Glutamatergic neuron (in vitro differentiated cells): ENCODE measurements at regions not wholly inside any gene's neighbourhood (a gene's known extent, or its start where the extent isn't known, plus 50 kb on each side); places are given as distances from the start of the nearest gene placed in this dataset.

ENCODE experiments used
- DNase-seq: peaks from one replicate; pipeline ENCODE4 v3.0.0; 2022
- H3K27ac Mint-ChIP-seq: one replicate; pipeline ENCODE4 v1.8.0; 2020; ENCODE audit warnings: mild to moderate bottlenecking, mixed read lengths, inconsistent platforms; ENCODE audit not compliant: unreplicated experiment
- H3K27me3 Mint-ChIP-seq: one replicate; pipeline ENCODE4 v1.8.0; 2020; ENCODE audit warnings: mild to moderate bottlenecking, moderate library complexity, mixed read lengths, inconsistent platforms; ENCODE audit not compliant: unreplicated experiment
- H3K36me3 Mint-ChIP-seq: one replicate; pipeline ENCODE4 v1.8.0; 2020; ENCODE audit warnings: mild to moderate bottlenecking, mixed read lengths, inconsistent platforms; ENCODE audit not compliant: unreplicated experiment
- H3K4me1 Mint-ChIP-seq: one replicate; pipeline ENCODE4 v1.8.0; 2020; ENCODE audit warnings: mild to moderate bottlenecking, low read depth, mixed read lengths, inconsistent platforms; ENCODE audit not compliant: unreplicated experiment
- H3K4me3 Mint-ChIP-seq: one replicate; pipeline ENCODE4 v1.8.0; 2020; ENCODE audit warnings: mild to moderate bottlenecking, mixed read lengths, inconsistent platforms; ENCODE audit not compliant: unreplicated experiment
- H3K9me3 Mint-ChIP-seq: one replicate; pipeline ENCODE4 v1.8.0; 2020; ENCODE audit warnings: mild to moderate bottlenecking, moderate library complexity, mixed read lengths, inconsistent platforms; ENCODE audit not compliant: unreplicated experiment
- TF ChIP-seq, protein P1 (sequence below): fragments of 200-600 bp; sonication (generic); IDR thresholded peaks from one replicate; pipeline ENCODE4 v1.5.0; 2021; ENCODE audit not compliant: partially characterized antibody, unreplicated experiment

GRCh38 chr6:9933677-9934076 lies 481.2 kb downstream of the TFAP2A start:
- Mint-ChIP-seq H3K4me1 (no peaks in the 10 kb centered on the region), H3K4me3 (no peak overlapping the region), H3K36me3 (no peaks in the 10 kb centered on the region), H3K9me3 (peaks cover 1% of the 10 kb centered on the region), H3K27ac (no peak overlapping the region), H3K27me3 (peaks cover 2% of the 10 kb centered on the region)
- no peak for DNase-seq
- TF ChIP-seq, protein P1, sequence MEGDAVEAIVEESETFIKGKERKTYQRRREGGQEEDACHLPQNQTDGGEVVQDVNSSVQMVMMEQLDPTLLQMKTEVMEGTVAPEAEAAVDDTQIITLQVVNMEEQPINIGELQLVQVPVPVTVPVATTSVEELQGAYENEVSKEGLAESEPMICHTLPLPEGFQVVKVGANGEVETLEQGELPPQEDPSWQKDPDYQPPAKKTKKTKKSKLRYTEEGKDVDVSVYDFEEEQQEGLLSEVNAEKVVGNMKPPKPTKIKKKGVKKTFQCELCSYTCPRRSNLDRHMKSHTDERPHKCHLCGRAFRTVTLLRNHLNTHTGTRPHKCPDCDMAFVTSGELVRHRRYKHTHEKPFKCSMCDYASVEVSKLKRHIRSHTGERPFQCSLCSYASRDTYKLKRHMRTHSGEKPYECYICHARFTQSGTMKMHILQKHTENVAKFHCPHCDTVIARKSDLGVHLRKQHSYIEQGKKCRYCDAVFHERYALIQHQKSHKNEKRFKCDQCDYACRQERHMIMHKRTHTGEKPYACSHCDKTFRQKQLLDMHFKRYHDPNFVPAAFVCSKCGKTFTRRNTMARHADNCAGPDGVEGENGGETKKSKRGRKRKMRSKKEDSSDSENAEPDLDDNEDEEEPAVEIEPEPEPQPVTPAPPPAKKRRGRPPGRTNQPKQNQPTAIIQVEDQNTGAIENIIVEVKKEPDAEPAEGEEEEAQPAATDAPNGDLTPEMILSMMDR = no peak

GRCh38 chr6:9927275-9927674 lies 487.6 kb downstream of the TFAP2A start:
- Mint-ChIP-seq H3K27ac (no peak overlapping the region), H3K4me3 (no peak overlapping the region), H3K9me3 (peaks cover 1% of the 10 kb centered on the region), H3K36me3 (no peaks in the 10 kb centered on the region), H3K4me1 (no peaks in the 10 kb centered on the region), H3K27me3 (peaks cover 2% of the 10 kb centered on the region)
- TF ChIP-seq, protein P1 = no peak
- DNase-seq = no peak

DNA sequence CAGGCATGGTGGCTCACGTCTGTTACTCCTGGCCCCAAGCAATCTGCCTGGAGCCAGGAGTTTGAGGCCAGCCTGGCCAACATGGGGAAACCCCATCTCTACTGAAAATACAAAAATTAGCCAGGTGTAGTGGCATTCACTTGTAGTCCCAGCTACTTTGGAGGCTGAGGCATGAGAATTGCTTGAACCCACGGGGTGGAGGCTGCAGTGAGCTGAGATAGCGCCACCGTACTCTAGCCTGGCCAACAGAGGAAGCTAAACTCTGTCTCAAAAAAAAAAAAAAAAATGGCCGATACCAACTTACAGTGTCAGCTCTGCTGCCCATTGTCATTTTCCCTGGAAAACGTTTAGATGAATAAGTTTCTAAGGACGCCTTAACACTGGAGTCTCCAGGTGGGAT lies 489.9 kb downstream of the TFAP2A start:
- Mint-ChIP-seq H3K9me3 (peaks cover 1% of the 10 kb centered on the region), H3K36me3 (no peaks in the 10 kb centered on the region), H3K4me1 (no peaks in the 10 kb centered on the region), H3K27me3 (peaks cover 2% of the 10 kb centered on the region), H3K27ac (no peak overlapping the region), H3K4me3 (no peak overlapping the region)
- no peak for DNase-seq
- TF ChIP-seq, protein P1 = no peak

GRCh38 chr6:9921366-9921765 lies 493.5 kb downstream of the TFAP2A start:
- H3K36me3 Mint-ChIP-seq = no peaks in the 10 kb centered on the region
- no peaks in the 10 kb centered on the region for H3K9me3 Mint-ChIP-seq
- H3K4me1 Mint-ChIP-seq = no peaks in the 10 kb centered on the region
- TF ChIP-seq, protein P1 = no peak
- no peak overlapping the region for H3K4me3 Mint-ChIP-seq
- no peak for DNase-seq
- no peaks in the 10 kb centered on the region for H3K27me3 Mint-ChIP-seq
- no peak overlapping the region for H3K27ac Mint-ChIP-seq

- Mint-ChIP-seq H3K27me3 (no peaks in the 10 kb centered on the region), H3K4me1 (peaks cover 3% of the 10 kb centered on the region), H3K9me3 (peaks cover 2% of the 10 kb centered on the region), H3K4me3 (no peak overlapping the region), H3K27ac (no peak overlapping the region), H3K36me3 (no peaks in the 10 kb centered on the region)
- DNase-seq = no peak
- TF ChIP-seq, protein P1 = no peak
Measured at GRCh38 chr6:9914951-9915350, 499.9 kb downstream of the TFAP2A start.
